HG03558 (cell line): ENCODE measurements at regions not wholly inside any gene's neighbourhood (a gene's known extent, or its start where the extent isn't known, plus 50 kb on each side); places are given as distances from the start of the nearest gene placed in this dataset.

Source experiments
- ATAC-seq: cut with Tn5 transposase; IDR thresholded peaks from one replicate; pipeline ENCODE4 v1.9.1; 2021; ENCODE audit warnings: moderate number of reproducible peaks; ENCODE audit not compliant: unreplicated experiment; ENCODE audit errors: extremely low read depth

GRCh38 chr12:107458990-107459389, 226.6 kb upstream of the PWP1 start:
- ATAC-seq = no peak

GRCh38 chr12:107459641-107460040, 226.0 kb upstream of the PWP1 start:
- ATAC-seq = no peak

GRCh38 chr12:107461222-107461975, 224.2 kb upstream of the PWP1 start:
- no peak for ATAC-seq

- no peak for ATAC-seq
Measured at GRCh38 chr12:107462428-107463332, 222.9 kb upstream of the PWP1 start.

- ATAC-seq = no peak
Measured at GRCh38 chr12:107464644-107465043, 221.0 kb upstream of the PWP1 start.

GRCh38 chr12:107465625-107466024, 220.0 kb upstream of the PWP1 start:
- no peak for ATAC-seq

GRCh38 chr12:107467716-107468115, 217.9 kb upstream of the PWP1 start:
- ATAC-seq = no peak

- no peak for ATAC-seq
Measured at GRCh38 chr12:107468182-107468581, 217.4 kb upstream of the PWP1 start.

- no peak for ATAC-seq
Measured at GRCh38 chr12:107469011-107469410, 216.6 kb upstream of the PWP1 start.

- ATAC-seq = no peak
Measured at GRCh38 chr12:107470645-107471044, 215.0 kb upstream of the PWP1 start.

GRCh38 chr12:107472308-107472707, 213.3 kb upstream of the PWP1 start:
- ATAC-seq = no peak

- no peak for ATAC-seq
Measured at GRCh38 chr12:107474099-107474498, 211.5 kb upstream of the PWP1 start.

GRCh38 chr12:107474639-107475539, 210.7 kb upstream of the PWP1 start:
- ATAC-seq = no peak

GRCh38 chr12:107475900-107476299, 209.7 kb upstream of the PWP1 start:
- no peak for ATAC-seq

- no peak for ATAC-seq
Measured at GRCh38 chr12:107477018-107477417, 208.6 kb upstream of the PWP1 start.

GRCh38 chr12:107477947-107478610, 207.5 kb upstream of the PWP1 start:
- ATAC-seq = no peak

GRCh38 chr12:107478881-107479280, 206.7 kb upstream of the PWP1 start:
- ATAC-seq = no peak

GRCh38 chr12:107480836-107481608, 204.6 kb upstream of the PWP1 start:
- no peak for ATAC-seq

- no peak for ATAC-seq
Measured at GRCh38 chr12:107484230-107484629, 201.4 kb upstream of the PWP1 start.
